Panc1 (cell line): ENCODE measurements at regions not wholly inside any gene's neighbourhood (a gene's known extent, or its start where the extent isn't known, plus 50 kb on each side); places are given as distances from the start of the nearest gene placed in this dataset.

ENCODE experiments used
- CTCF ChIP-seq: fragments of 450-650 bp; IDR thresholded peaks from 2 replicates; pipeline ENCODE4 v1.5.1; 2017; ENCODE audit warnings: mild to moderate bottlenecking
- POLR2AphosphoS5 ChIP-seq: IDR thresholded peaks from 2 replicates; pipeline ENCODE4 v1.6.1; 2012; ENCODE audit warnings: mild to moderate bottlenecking, low read depth, low read length, moderate library complexity
- REST ChIP-seq, 2 experiments: IDR thresholded peaks; 2 replicates each; pipeline ENCODE4 v1.6.1; 2011 to 2012; ENCODE audit warnings: low read depth in 2 of 2, control low read depth in 1 of 2, low read length in 1 of 2, mild to moderate bottlenecking in 1 of 2, moderate library complexity in 1 of 2; ENCODE audit not compliant: insufficient read depth in 1 of 2
- SIN3A ChIP-seq: IDR thresholded peaks from 2 replicates; pipeline ENCODE4 v1.6.1; 2012; ENCODE audit warnings: low read depth, mild to moderate bottlenecking, low read length, moderate library complexity, borderline replicate concordance; ENCODE audit not compliant: insufficient read depth
- TCF7L2 ChIP-seq: IDR thresholded peaks from 2 replicates; pipeline ENCODE4 v1.6.1; 2011; ENCODE audit warnings: mild to moderate bottlenecking, low read depth, low read length, inconsistent platforms

- no peak for TF ChIP-seq CTCF
- no peak for TF ChIP-seq SIN3A
- TF ChIP-seq TCF7L2: no peak
- no peak for TF ChIP-seq POLR2AphosphoS5
- TF ChIP-seq REST (IDR thresholded peaks at IDR 0.05; ENCODE audit: insufficient read depth in 1 of 2, low read depth in 2 of 2, low read length in 1 of 2): no peak
Observed at GRCh38 chr17:54405826-54406225, 494.8 kb upstream of the TOM1L1 start.
